ENCODE measurements at regions not wholly inside any gene's neighbourhood (a gene's known extent, or its start where the extent isn't known, plus 50 kb on each side); places are given as distances from the start of the nearest gene placed in this dataset.
"Not testable (repeated sequence)": the region's sequence is repeated elsewhere in the genome, so short reads cannot be mapped to it uniquely, and the experiment has no call there.

GRCh38 chr4:124169524-124169923, 543.0 kb downstream of the ANKRD50 start:
- TF ChIP-seq POLR2A (IDR thresholded peaks at IDR 0.05; ENCODE audit: low read depth, low read length); POLR2AphosphoS5 (IDR thresholded peaks at IDR 0.05; ENCODE audit: low read depth, low read length); TAF1 (IDR thresholded peaks at IDR 0.05; ENCODE audit: borderline replicate concordance, low read depth, low read length): not testable (repeated sequence)

Measured in GM12892 (cell line).